ENCODE measurements at regions not wholly inside any gene's neighbourhood (a gene's known extent, or its start where the extent isn't known, plus 50 kb on each side); places are given as distances from the start of the nearest gene placed in this dataset.

- in situ Hi-C loops (cut with MboI) = no loop called here
Observed at GRCh38 chr3:118187221-118187620, 847.4 kb downstream of the IGSF11 start.

DNA sequence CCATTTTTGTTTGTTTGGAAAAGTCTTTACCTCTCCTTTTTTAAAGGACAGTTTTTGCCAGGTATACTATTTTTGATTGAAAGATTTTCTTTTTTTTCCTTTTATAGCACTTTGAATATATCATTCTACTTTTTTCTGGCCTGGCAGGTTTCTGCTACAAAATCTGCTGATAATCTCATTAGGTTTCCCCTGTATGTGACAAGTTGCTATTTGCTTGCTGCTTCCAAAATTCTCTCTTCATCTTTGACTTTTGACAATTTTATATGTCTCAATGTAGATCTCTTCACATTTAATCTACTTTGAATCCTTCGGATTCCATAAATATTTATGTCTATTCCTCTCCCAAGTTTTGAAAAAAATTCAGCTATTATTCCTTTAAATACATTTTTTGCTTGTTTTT is 838.5 kb downstream of the IGSF11 start:
- FAIRE-seq (no peak), ATAC-seq (no peak), DNase-seq (ENCODE audit: extremely low read depth in 1 of 4, low spot score in 3 of 4) (no peak)
- POLR2A ChIA-PET = no interaction called here
- no peak overlapping the region for H2AFZ ChIP-seq (ENCODE audit: low read depth, low read length)
- no peak overlapping the region for H3K4me2 ChIP-seq (ENCODE audit: insufficient read depth, low read length)
- H3K27me3 ChIP-seq (ENCODE audit: control insufficient read depth in 2 of 2, insufficient read depth in 2 of 2, low read length in 2 of 2) = no peaks in the 10 kb centered on the region
- H3K9me1 ChIP-seq (ENCODE audit: control insufficient read depth, insufficient read depth, low read length) = no peaks in the 10 kb centered on the region
- no TSS peak for BruUV-seq (replicated peaks)
- no peak overlapping the region for H3K4me3 ChIP-seq
- in situ Hi-C loops (cut with MboI) (no loop called here), intact Hi-C loops (cut with micrococcal nuclease) (no loop called here)
- no peak overlapping the region for H3K27ac ChIP-seq (ENCODE audit: extremely low read depth, low read depth, low read length)
- no peaks in the 10 kb centered on the region for H4K20me1 ChIP-seq (replicated peaks; ENCODE audit: control insufficient read depth, insufficient read depth, low read length)
- 0% methylated on average over 1 of the region's 1 CpG for WGBS (ENCODE audit: insufficient coverage, low coverage, missing lambda C conversion rate)
- H3K4me1 ChIP-seq (replicated peaks in 1 of 2; ENCODE audit: control insufficient read depth in 2 of 2, insufficient read depth in 2 of 2, low read length in 2 of 2) = no peaks in the 10 kb centered on the region
- H3K79me2 ChIP-seq (ENCODE audit: control insufficient read depth, insufficient read depth, low read length) = no peaks in the 10 kb centered on the region
- CTCF ChIA-PET (ENCODE audit: low intra/inter-chr PET ratio) = no interaction called here
- H3K9ac ChIP-seq (ENCODE audit: insufficient read depth in 1 of 2, low read depth in 2 of 2, low read length in 2 of 2) = no peak overlapping the region
- no peaks in the 10 kb centered on the region for H3K9me3 ChIP-seq (replicated peaks; ENCODE audit: control insufficient read depth, insufficient read depth, low read depth, low read length)
- H3K36me3 ChIP-seq (ENCODE audit: control insufficient read depth, insufficient read depth, low read length) = no peaks in the 10 kb centered on the region
- TF ChIP-seq SRSF3 (IDR thresholded peaks at IDR 0.05; ENCODE audit: insufficient read depth, low read length) (no peak), ZNF146 (CRISPR knock-in tag; IDR thresholded peaks at IDR 0.05; ENCODE audit: unreplicated experiment) (no peak), SOX6 (IDR thresholded peaks at IDR 0.05) (no peak), ZC3H8 (IDR thresholded peaks at IDR 0.05) (no peak), ZNF347 (CRISPR knock-in tag; IDR thresholded peaks at IDR 0.05; ENCODE audit: low read depth) (no peak), CUX1 (CRISPR knock-in tag; IDR thresholded peaks at IDR 0.05) (no peak)
- TF ChIP-seq, protein P1, sequence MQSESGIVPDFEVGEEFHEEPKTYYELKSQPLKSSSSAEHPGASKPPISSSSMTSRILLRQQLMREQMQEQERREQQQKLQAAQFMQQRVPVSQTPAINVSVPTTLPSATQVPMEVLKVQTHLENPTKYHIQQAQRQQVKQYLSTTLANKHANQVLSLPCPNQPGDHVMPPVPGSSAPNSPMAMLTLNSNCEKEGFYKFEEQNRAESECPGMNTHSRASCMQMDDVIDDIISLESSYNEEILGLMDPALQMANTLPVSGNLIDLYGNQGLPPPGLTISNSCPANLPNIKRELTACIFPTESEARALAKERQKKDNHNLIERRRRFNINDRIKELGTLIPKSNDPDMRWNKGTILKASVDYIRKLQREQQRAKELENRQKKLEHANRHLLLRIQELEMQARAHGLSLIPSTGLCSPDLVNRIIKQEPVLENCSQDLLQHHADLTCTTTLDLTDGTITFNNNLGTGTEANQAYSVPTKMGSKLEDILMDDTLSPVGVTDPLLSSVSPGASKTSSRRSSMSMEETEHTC (IDR thresholded peaks at IDR 0.05) = no peak
- TF ChIP-seq, protein P2, sequence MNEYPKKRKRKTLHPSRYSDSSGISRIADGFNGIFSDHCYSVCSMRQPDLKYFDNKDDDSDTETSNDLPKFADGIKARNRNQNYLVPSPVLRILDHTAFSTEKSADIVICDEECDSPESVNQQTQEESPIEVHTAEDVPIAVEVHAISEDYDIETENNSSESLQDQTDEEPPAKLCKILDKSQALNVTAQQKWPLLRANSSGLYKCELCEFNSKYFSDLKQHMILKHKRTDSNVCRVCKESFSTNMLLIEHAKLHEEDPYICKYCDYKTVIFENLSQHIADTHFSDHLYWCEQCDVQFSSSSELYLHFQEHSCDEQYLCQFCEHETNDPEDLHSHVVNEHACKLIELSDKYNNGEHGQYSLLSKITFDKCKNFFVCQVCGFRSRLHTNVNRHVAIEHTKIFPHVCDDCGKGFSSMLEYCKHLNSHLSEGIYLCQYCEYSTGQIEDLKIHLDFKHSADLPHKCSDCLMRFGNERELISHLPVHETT (CRISPR knock-in tag; conservative IDR thresholded peaks at IDR 0.05 in 1 of 2, IDR thresholded peaks at IDR 0.05 in 1 of 2) = no peak

More at GRCh38 chr3:118187221-118187620, 847.4 kb downstream of the IGSF11 start:
- no peak overlapping the region for H2AFZ ChIP-seq (ENCODE audit: low read depth, low read length)
- H3K4me2 ChIP-seq (ENCODE audit: insufficient read depth, low read length) = no peak overlapping the region
- no peaks in the 10 kb centered on the region for H3K4me1 ChIP-seq (replicated peaks in 1 of 2; ENCODE audit: control insufficient read depth in 2 of 2, insufficient read depth in 2 of 2, low read length in 2 of 2)
- no peak for ATAC-seq
- ChIA-PET CTCF (ENCODE audit: low intra/inter-chr PET ratio) (no interaction called here), POLR2A (no interaction called here)
- H3K79me2 ChIP-seq (ENCODE audit: control insufficient read depth, insufficient read depth, low read length) = no peaks in the 10 kb centered on the region
- H3K9ac ChIP-seq (ENCODE audit: insufficient read depth in 1 of 2, low read depth in 2 of 2, low read length in 2 of 2) = no peak overlapping the region
- intact Hi-C loops (cut with micrococcal nuclease) = no loop called here
- no peak overlapping the region for H3K4me3 ChIP-seq
- no peaks in the 10 kb centered on the region for H3K36me3 ChIP-seq (ENCODE audit: control insufficient read depth, insufficient read depth, low read length)
- no peaks in the 10 kb centered on the region for H3K9me1 ChIP-seq (ENCODE audit: control insufficient read depth, insufficient read depth, low read length)
- no peak for TF ChIP-seq ARID1B (IDR thresholded peaks at IDR 0.05)
- no peak for FAIRE-seq
- H3K27ac ChIP-seq (ENCODE audit: extremely low read depth, low read depth, low read length) = no peak overlapping the region
- BruUV-seq (replicated peaks) = no TSS peak
- H3K27me3 ChIP-seq (ENCODE audit: control insufficient read depth in 2 of 2, insufficient read depth in 2 of 2, low read length in 2 of 2) = no peaks in the 10 kb centered on the region
- no peaks in the 10 kb centered on the region for H4K20me1 ChIP-seq (replicated peaks; ENCODE audit: control insufficient read depth, insufficient read depth, low read length)
- no peak for DNase-seq (ENCODE audit: extremely low read depth in 1 of 4, low spot score in 3 of 4)
- no peaks in the 10 kb centered on the region for H3K9me3 ChIP-seq (replicated peaks; ENCODE audit: control insufficient read depth, insufficient read depth, low read depth, low read length)

Data from K562 (cell line).